CD14-positive monocyte (primary cell): ENCODE measurements at regions not wholly inside any gene's neighbourhood (a gene's known extent, or its start where the extent isn't known, plus 50 kb on each side); places are given as distances from the start of the nearest gene placed in this dataset.

Experiments used
- DNase-seq, 3 donors: peaks; one replicate each; pipeline ENCODE4 v3.0.0-alpha.2; 2011 to 2022
- H2AFZ ChIP-seq: 2 replicates; pipeline ENCODE4 v1.6.0; 2012; ENCODE audit warnings: mild to moderate bottlenecking, low read depth, low read length, inconsistent platforms; ENCODE audit not compliant: insufficient read depth, poor library complexity, severe bottlenecking
- H3K27ac ChIP-seq, 2 donors: 1 replicate in 1 of 2; 2 replicates in 1 of 2; pipeline ENCODE4 v1.5.1; 2012 to 2013; ENCODE audit warnings: low read length in 2 of 2, control low read depth in 1 of 2, inconsistent platforms in 1 of 2, low read depth in 1 of 2, mild to moderate bottlenecking in 1 of 2
- H3K27me3 ChIP-seq, 2 donors: one replicate each; pipeline versions ENCODE4 v1.6.0 to v1.6.1; 2011 to 2013; ENCODE audit warnings: low read length in 2 of 2; ENCODE audit not compliant: control insufficient read depth in 2 of 2, insufficient read depth in 2 of 2
- H3K36me3 ChIP-seq, 2 donors: replicated peaks in 1 of 2; 1 replicate in 1 of 2; 2 replicates in 1 of 2; pipeline versions ENCODE4 v1.5.1 to v1.6.1; 2012 to 2013; ENCODE audit warnings: low read length in 2 of 2, control low read depth in 1 of 2, inconsistent platforms in 1 of 2, mild to moderate bottlenecking in 1 of 2; ENCODE audit not compliant: insufficient read depth in 2 of 2, control insufficient read depth in 1 of 2
- H3K4me1 ChIP-seq, 2 donors: 1 replicate in 1 of 2; 2 replicates in 1 of 2; pipeline versions ENCODE4 v1.5.1 to v1.6.1; 2012 to 2013; ENCODE audit warnings: low read length in 2 of 2, control low read depth in 1 of 2, inconsistent platforms in 1 of 2, mild to moderate bottlenecking in 1 of 2, moderate library complexity in 1 of 2; ENCODE audit not compliant: insufficient read depth in 2 of 2, control insufficient read depth in 1 of 2
- H3K4me2 ChIP-seq: replicated peaks from 2 replicates; pipeline ENCODE3; 2012; ENCODE audit warnings: low read length, moderate library complexity, mild to moderate bottlenecking; ENCODE audit not compliant: poor library complexity, severe bottlenecking; ENCODE audit errors: extremely low read depth
- H3K4me3 ChIP-seq, 3 experiments: fragments of 200-600 bp in 1 of 3; sonication (generic) in 1 of 3; replicated peaks in 1 of 3; 1 replicate in 2 of 3; 2 replicates in 1 of 3; pipeline ENCODE4 v1.5.1; 2011 to 2013; ENCODE audit warnings: low read length in 3 of 3, mild to moderate bottlenecking in 3 of 3, control low read depth in 2 of 3, low read depth in 2 of 3, inconsistent platforms in 1 of 3, moderate library complexity in 1 of 3
- H3K79me2 ChIP-seq: 2 replicates; pipeline ENCODE4 v1.6.0; 2012; ENCODE audit warnings: mild to moderate bottlenecking, control low read depth, inconsistent platforms, low read length, moderate library complexity; ENCODE audit not compliant: insufficient read depth
- H3K9ac ChIP-seq: 2 replicates; pipeline ENCODE4 v1.6.0; 2017; ENCODE audit warnings: low read length, mild to moderate bottlenecking; ENCODE audit not compliant: insufficient read depth, poor library complexity, severe bottlenecking
- H3K9me3 ChIP-seq, 2 donors: replicated peaks in 1 of 2; 1 replicate in 1 of 2; 2 replicates in 1 of 2; pipeline versions ENCODE4 v1.5.1 to v1.6.1; 2012 to 2013; ENCODE audit warnings: low read length in 2 of 2, control low read depth in 1 of 2; ENCODE audit not compliant: control insufficient read depth in 1 of 2, insufficient read depth in 1 of 2
- H4K20me1 ChIP-seq: 2 replicates; pipeline ENCODE4 v1.6.0; 2012; ENCODE audit warnings: mild to moderate bottlenecking, low read length, control low read depth, moderate library complexity; ENCODE audit not compliant: insufficient read depth
- H3K27ac Mint-ChIP-seq, 7 donors: one replicate each; pipeline ENCODE4 v1.8.0; 2020; ENCODE audit warnings: mild to moderate bottlenecking in 7 of 7, mixed read lengths in 7 of 7, moderate library complexity in 6 of 7, inconsistent platforms in 2 of 7
- H3K27me3 Mint-ChIP-seq, 3 donors: one replicate each; pipeline ENCODE4 v1.8.0; 2021 to 2022; ENCODE audit warnings: low read depth in 3 of 3, mild to moderate bottlenecking in 3 of 3, mixed read lengths in 3 of 3, moderate library complexity in 3 of 3, inconsistent platforms in 1 of 3
- H3K36me3 Mint-ChIP-seq, 2 donors: one replicate each; pipeline ENCODE4 v1.8.0; 2020; ENCODE audit warnings: mixed read lengths in 2 of 2, inconsistent platforms in 1 of 2, mild to moderate bottlenecking in 1 of 2
- H3K4me1 Mint-ChIP-seq: one replicate; pipeline ENCODE4 v1.8.0; 2020; ENCODE audit warnings: mild to moderate bottlenecking, mixed read lengths
- H3K4me3 Mint-ChIP-seq, 2 donors: one replicate each; pipeline ENCODE4 v1.8.0; 2020; ENCODE audit warnings: mild to moderate bottlenecking in 2 of 2, mixed read lengths in 2 of 2, moderate library complexity in 1 of 2
- H3K9me3 Mint-ChIP-seq, 7 donors: one replicate each; pipeline ENCODE4 v1.8.0; 2020 to 2022; ENCODE audit warnings: mixed read lengths in 7 of 7, mild to moderate bottlenecking in 6 of 7, moderate library complexity in 6 of 7, inconsistent platforms in 2 of 7
- CTCF ChIP-seq: fragments of 200-600 bp; IDR thresholded peaks from one replicate; pipeline ENCODE4 v1.8.0; 2022; ENCODE audit warnings: antibody characterized with exemption, mild to moderate bottlenecking
- WGBS: methylation state at CpG from one replicate; pipeline ENCODE4 v1.1.5; 2013; ENCODE audit warnings: missing lambda C conversion rate; ENCODE audit not compliant: insufficient coverage; 5-methylcytosine and 5-hydroxymethylcytosine counted together
- intact Hi-C, 2 donors: fragments of 100-400 bp; cut with micrococcal nuclease; formaldehyde crosslinking; loops; one replicate each; pipeline versions ENCODE4 v1.15.0 to v1.15.1; 2023

- Histone ChIP-seq H3K27me3 (no peaks in the 10 kb centered on the region), H3K9ac (no peak overlapping the region), H3K36me3 (no peaks in the 10 kb centered on the region), H3K9me3 (no peaks in the 10 kb centered on the region), H3K4me3 (no peak overlapping the region), H3K79me2 (no peaks in the 10 kb centered on the region), H3K4me1 (no peaks in the 10 kb centered on the region), H2AFZ (no peak overlapping the region), H3K27ac (no peak overlapping the region), H3K4me2 (no peak overlapping the region), H4K20me1 (no peaks in the 10 kb centered on the region)
- 93% methylated on average over 2 of the region's 3 CpGs for WGBS
- peaks cover 0 to 5% (median 2%) of the 10 kb centered on the region in 7 donors for H3K9me3 Mint-ChIP-seq
- no peak overlapping the region for H3K27ac Mint-ChIP-seq
- no peak for DNase-seq
- TF ChIP-seq CTCF: no peak
- H3K4me3 Mint-ChIP-seq: no peak overlapping the region
- intact Hi-C loops: no loop called here
- no peaks in the 10 kb centered on the region for H3K36me3 Mint-ChIP-seq
- peaks cover 0 to 2% (median 0%) of the 10 kb centered on the region in 3 donors for H3K27me3 Mint-ChIP-seq
- no peaks in the 10 kb centered on the region for H3K4me1 Mint-ChIP-seq
Observed at GRCh38 chr9:87063246-87063645, 115.9 kb upstream of the GAS1 start.

- WGBS: 91% methylated on average over 1 of the region's 1 CpG
- H3K27me3 ChIP-seq: no peaks in the 10 kb centered on the region
- intact Hi-C loops: no loop called here
- H3K4me1 Mint-ChIP-seq: no peaks in the 10 kb centered on the region
- H3K4me2 ChIP-seq: no peak overlapping the region
- no peak overlapping the region for H3K4me3 Mint-ChIP-seq
- H3K36me3 ChIP-seq: no peaks in the 10 kb centered on the region
- H3K36me3 Mint-ChIP-seq: no peaks in the 10 kb centered on the region
- no peaks in the 10 kb centered on the region for H4K20me1 ChIP-seq
- no peaks in the 10 kb centered on the region for H3K9me3 ChIP-seq
- no peak overlapping the region for H3K27ac Mint-ChIP-seq
- DNase-seq: no peak
- no peak overlapping the region for H3K4me3 ChIP-seq
- H3K27me3 Mint-ChIP-seq: no peaks in the 10 kb centered on the region
- no peak overlapping the region for H3K9ac ChIP-seq
- peaks cover 0 to 3% (median 2%) of the 10 kb centered on the region in 7 donors for H3K9me3 Mint-ChIP-seq
- no peak overlapping the region for H3K27ac ChIP-seq
- no peak overlapping the region for H2AFZ ChIP-seq
- no peaks in the 10 kb centered on the region for H3K79me2 ChIP-seq
- no peak for TF ChIP-seq CTCF
- no peaks in the 10 kb centered on the region for H3K4me1 ChIP-seq
Observed at GRCh38 chr9:87063871-87064270, 116.6 kb upstream of the GAS1 start.
